C4-2B (cell line): ENCODE measurements at regions not wholly inside any gene's neighbourhood (a gene's known extent, or its start where the extent isn't known, plus 50 kb on each side); places are given as distances from the start of the nearest gene placed in this dataset.

Experiments used
- H3K27ac ChIP-seq: fragments of 450-650 bp; 2 replicates; pipeline ENCODE4 v1.5.1; 2017
- ZFX ChIP-seq: fragments of 450-650 bp; IDR thresholded peaks from 2 replicates; pipeline ENCODE4 v1.6.1; 2017
- TF ChIP-seq, protein P1 (sequence below): fragments of 450-650 bp; conservative IDR thresholded peaks from 2 replicates; pipeline ENCODE4 v1.5.1; 2017; ENCODE audit warnings: mild to moderate bottlenecking

GRCh38 chr1:98333406-98333805 lies 328.1 kb upstream of the SNX7 start:
- TF ChIP-seq ZFX, result no peak
- TF ChIP-seq, protein P1, sequence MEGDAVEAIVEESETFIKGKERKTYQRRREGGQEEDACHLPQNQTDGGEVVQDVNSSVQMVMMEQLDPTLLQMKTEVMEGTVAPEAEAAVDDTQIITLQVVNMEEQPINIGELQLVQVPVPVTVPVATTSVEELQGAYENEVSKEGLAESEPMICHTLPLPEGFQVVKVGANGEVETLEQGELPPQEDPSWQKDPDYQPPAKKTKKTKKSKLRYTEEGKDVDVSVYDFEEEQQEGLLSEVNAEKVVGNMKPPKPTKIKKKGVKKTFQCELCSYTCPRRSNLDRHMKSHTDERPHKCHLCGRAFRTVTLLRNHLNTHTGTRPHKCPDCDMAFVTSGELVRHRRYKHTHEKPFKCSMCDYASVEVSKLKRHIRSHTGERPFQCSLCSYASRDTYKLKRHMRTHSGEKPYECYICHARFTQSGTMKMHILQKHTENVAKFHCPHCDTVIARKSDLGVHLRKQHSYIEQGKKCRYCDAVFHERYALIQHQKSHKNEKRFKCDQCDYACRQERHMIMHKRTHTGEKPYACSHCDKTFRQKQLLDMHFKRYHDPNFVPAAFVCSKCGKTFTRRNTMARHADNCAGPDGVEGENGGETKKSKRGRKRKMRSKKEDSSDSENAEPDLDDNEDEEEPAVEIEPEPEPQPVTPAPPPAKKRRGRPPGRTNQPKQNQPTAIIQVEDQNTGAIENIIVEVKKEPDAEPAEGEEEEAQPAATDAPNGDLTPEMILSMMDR, result no peak
- H3K27ac ChIP-seq, result no peak overlapping the region; the same call in 1 of the 2 replicates

GRCh38 chr1:98331718-98332311 lies 329.7 kb upstream of the SNX7 start:
- no peak overlapping the region for H3K27ac ChIP-seq
- TF ChIP-seq, protein P1, result no peak
- no peak for TF ChIP-seq ZFX

- TF ChIP-seq, protein P1, result no peak
- TF ChIP-seq ZFX, result no peak
- H3K27ac ChIP-seq, result no peak overlapping the region
Observed at GRCh38 chr1:98331243-98331642, 330.3 kb upstream of the SNX7 start.

DNA sequence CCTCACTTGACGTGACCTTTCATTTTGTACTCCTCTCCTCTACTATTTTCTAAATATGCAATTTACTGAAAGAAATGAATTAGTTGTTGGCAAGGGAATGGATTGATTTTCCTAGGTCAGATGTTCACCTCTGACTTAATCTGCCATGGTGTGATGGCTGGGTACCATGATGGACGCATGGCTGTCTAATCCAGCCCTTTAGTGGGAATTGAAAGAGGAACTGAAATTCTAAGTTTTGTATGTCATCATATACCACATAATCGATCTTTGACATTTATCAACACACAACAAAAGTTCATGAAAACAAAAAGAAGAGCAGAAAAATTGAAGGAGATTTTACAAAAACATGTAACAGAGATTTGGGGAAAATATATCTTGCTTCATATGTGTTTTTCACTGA lies 331.3 kb upstream of the SNX7 start:
- no peak; the same call in 1 of the 2 replicates for TF ChIP-seq ZFX
- TF ChIP-seq, protein P1, result no peak
- no peak overlapping the region for H3K27ac ChIP-seq

- no peak overlapping the region for H3K27ac ChIP-seq
- TF ChIP-seq, protein P1, result no peak
- TF ChIP-seq ZFX, result no peak
Observed at GRCh38 chr1:98328855-98329254, 332.7 kb upstream of the SNX7 start.

DNA sequence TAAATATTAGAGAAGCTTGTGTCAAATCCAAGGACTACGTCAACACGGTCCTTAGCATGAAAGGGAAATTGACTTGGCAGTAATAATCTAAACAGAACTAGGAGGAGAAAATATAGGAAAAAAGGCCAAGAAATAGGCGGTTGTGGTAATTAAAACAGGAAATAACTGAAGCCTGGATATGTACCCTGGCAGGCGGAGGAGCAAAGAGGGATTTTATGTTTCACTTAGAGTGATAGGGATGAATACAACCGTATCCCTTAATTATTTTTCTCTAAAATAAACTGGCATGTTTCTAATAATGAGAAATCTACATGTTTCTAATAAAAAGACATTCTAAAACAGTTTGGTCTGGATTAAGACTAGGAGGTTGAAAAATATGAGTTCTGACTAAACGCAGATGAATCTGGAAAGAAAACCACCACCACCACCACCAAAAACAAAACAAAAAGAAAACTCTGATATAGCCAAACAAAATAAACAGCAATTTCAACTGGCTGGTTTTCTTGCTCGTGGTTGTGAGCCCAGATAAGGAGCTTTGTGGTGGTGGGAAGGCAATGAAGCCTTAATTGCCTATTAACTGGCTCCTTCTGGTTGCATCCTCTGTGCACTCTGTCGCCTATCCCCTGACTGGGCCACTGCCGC lies 334.2 kb upstream of the SNX7 start:
- no peak overlapping the region for H3K27ac ChIP-seq
- TF ChIP-seq, protein P1, result no peak
- no peak for TF ChIP-seq ZFX

DNA sequence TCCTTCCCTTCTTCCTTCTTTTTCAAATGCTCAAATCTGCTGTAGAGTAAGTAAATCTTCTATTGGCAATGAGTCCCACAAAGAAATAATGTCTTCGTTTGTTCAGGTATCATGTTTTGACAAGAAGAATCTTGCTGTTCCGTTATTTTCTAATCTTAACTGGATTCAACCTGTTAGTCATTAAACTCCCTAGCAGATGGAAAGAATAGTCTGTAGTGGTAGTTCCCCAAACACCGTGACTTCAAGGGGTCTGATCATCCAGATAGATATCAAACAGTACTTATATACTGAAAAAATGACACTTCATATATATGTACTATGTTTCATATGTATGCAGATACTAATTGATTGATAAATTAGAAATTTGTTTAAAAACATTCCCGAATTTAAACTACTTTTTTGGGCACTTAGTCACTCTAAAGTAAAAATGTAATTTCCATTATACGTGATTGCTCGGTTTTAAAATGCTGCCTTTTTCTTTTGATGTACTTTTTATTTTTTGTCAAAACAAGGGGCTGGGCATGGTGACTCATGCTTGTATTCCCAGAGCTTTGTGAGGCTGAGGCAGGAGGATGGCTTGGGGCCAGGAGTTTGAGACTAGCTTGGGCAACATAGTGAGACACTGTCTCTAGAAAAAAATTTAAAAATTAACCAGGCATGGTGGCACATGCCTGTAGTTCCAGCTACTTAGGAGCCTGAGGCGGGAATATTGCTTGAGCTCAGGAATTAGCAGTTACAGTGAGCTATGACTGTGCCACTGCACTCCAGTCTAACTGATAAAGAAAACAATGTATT lies 335.7 kb upstream of the SNX7 start:
- H3K27ac ChIP-seq, result no peak overlapping the region

More for the DNA sequence above, 335.7 kb upstream of the SNX7 start:
- TF ChIP-seq, protein P1, result no peak
- TF ChIP-seq ZFX, result no peak
